A549 (cell line): ENCODE measurements at regions not wholly inside any gene's neighbourhood (a gene's known extent, or its start where the extent isn't known, plus 50 kb on each side); places are given as distances from the start of the nearest gene placed in this dataset.

Source experiments
- ATAC-seq, 2 experiments: fragments of 200-7000 bp in 1 of 2; fragments of >200 bp in 1 of 2; cut with Nextera tagmentation in 1 of 2; cut with Tn5 transposase in 1 of 2; 3 replicates each; pipeline versions ENCODE4 v1.8.0 to v1.9.1; 2018 to 2020; ENCODE audit warnings: mild to moderate bottlenecking in 1 of 2, moderate library complexity in 1 of 2
- CTCF ChIA-PET: fragments of 300-600 bp; sonication (Branson Sonifier 250); formaldehyde crosslinking; extraction: SDS; loops from one replicate; lab custom pipeline; 2021; ENCODE audit warnings: antibody characterized with exemption, inconsistent platforms; lab: Yijun Ruan, JAX
- POLR2A ChIA-PET: fragments of 350-600 bp; formaldehyde crosslinking; extraction: SDS; loops from one replicate; lab custom pipeline; 2021; ENCODE audit warnings: antibody characterized with exemption, inconsistent platforms; lab: Yijun Ruan, JAX
- DNase-seq, 2 experiments: peaks; one replicate each; pipeline versions ENCODE4 v3.0.0 to v3.0.0-alpha.2; 2011 to 2016; ENCODE audit warnings: low read depth in 1 of 2, low spot score in 1 of 2
- FAIRE-seq: peaks from 2 replicates; lab custom pipeline; 2011; peaks lifted over from hg19 to GRCh38; lab: Jason Lieb, UNC
- H3K27ac ChIP-seq, 2 experiments: fragments of >200 bp; sonication (Bioruptor Twin); formaldehyde crosslinking; 3 replicates each; pipeline ENCODE4 v1.5.1; 2016 to 2017
- H3K4me1 ChIP-seq: fragments of >200 bp; sonication (Bioruptor Twin); formaldehyde crosslinking; 3 replicates; pipeline ENCODE4 v1.6.1; 2016
- H3K4me2 ChIP-seq: fragments of >200 bp; sonication (Bioruptor Twin); formaldehyde crosslinking; 3 replicates; pipeline ENCODE4 v1.6.1; 2016
- H3K4me3 ChIP-seq: fragments of >200 bp; sonication (Bioruptor Twin); formaldehyde crosslinking; 3 replicates; pipeline ENCODE4 v1.5.1; 2016
- H3K9me3 ChIP-seq: fragments of >200 bp; sonication (Bioruptor Twin); formaldehyde crosslinking; 3 replicates; pipeline ENCODE4 v1.6.1; 2016
- EHF ChIP-seq: fragments of 250-450 bp; sonication (Bioruptor Pico); IDR thresholded peaks from 2 replicates; pipeline ENCODE4 v1.5.0; 2020; ENCODE audit warnings: mild to moderate bottlenecking
- ESRRA ChIP-seq: fragments of 150-350 bp; IDR thresholded peaks from 2 replicates; pipeline ENCODE4 v1.6.1; 2014; ENCODE audit warnings: mild to moderate bottlenecking, low read length, borderline replicate concordance
- FOXS1 ChIP-seq: fragments of 250-450 bp; sonication (Bioruptor Pico); IDR thresholded peaks from 2 replicates; pipeline ENCODE4 v1.5.0; 2020; ENCODE audit warnings: mild to moderate bottlenecking, moderate library complexity
- GATA3 ChIP-seq: IDR thresholded peaks from 2 replicates; pipeline ENCODE4 v1.6.1; 2012; ENCODE audit warnings: borderline replicate concordance
- HEYL ChIP-seq: fragments of 250-450 bp; sonication (Bioruptor Pico); IDR thresholded peaks from 2 replicates; pipeline ENCODE4 v1.8.0; 2021; ENCODE audit warnings: mild to moderate bottlenecking, moderate library complexity
- HOXA7 ChIP-seq: fragments of 250-450 bp; sonication (Bioruptor Pico); IDR thresholded peaks from 2 replicates; pipeline ENCODE4 v1.5.0; 2020; ENCODE audit warnings: mild to moderate bottlenecking, moderate library complexity
- HOXB13 ChIP-seq: fragments of 250-450 bp; sonication (Bioruptor Pico); IDR thresholded peaks from 2 replicates; pipeline ENCODE4 v1.5.0; 2020; ENCODE audit warnings: low read depth, mild to moderate bottlenecking, moderate library complexity
- JUN ChIP-seq, 2 experiments: fragments of >200 bp; sonication (Bioruptor Twin); formaldehyde crosslinking; IDR thresholded peaks; 2 replicates in 1 of 2; 3 replicates in 1 of 2; pipeline ENCODE4 v1.6.1; 2016 to 2017
- KDM1A ChIP-seq: fragments of 200-600 bp; sonication (generic); IDR thresholded peaks from 2 replicates; pipeline ENCODE4 v1.6.1; 2016; ENCODE audit warnings: low read depth, mild to moderate bottlenecking
- KDM5A ChIP-seq: fragments of 200-600 bp; sonication (generic); IDR thresholded peaks from 2 replicates; pipeline ENCODE4 v1.6.1; 2016; ENCODE audit warnings: antibody characterized with exemption, mild to moderate bottlenecking
- MAFK ChIP-seq: fragments of 450-650 bp; IDR thresholded peaks from 2 replicates; pipeline ENCODE4 v1.6.1; 2014; ENCODE audit not compliant: partially characterized antibody
- MAZ ChIP-seq: fragments of 150-350 bp; IDR thresholded peaks from 2 replicates; pipeline ENCODE4 v1.6.1; 2014; ENCODE audit warnings: antibody characterized with exemption, low read depth, low read length, borderline replicate concordance
- MYC ChIP-seq: IDR thresholded peaks from 2 replicates; pipeline ENCODE4 v1.6.1; 2012; ENCODE audit warnings: mild to moderate bottlenecking, inconsistent platforms, low read length, improper control_type of control experiment, borderline replicate concordance
- NPAS2 ChIP-seq: fragments of 250-450 bp; sonication (Bioruptor Pico); IDR thresholded peaks from 2 replicates; pipeline ENCODE4 v1.8.0; 2022; ENCODE audit warnings: mild to moderate bottlenecking, moderate library complexity, borderline replicate concordance
- NR3C1 ChIP-seq: fragments of >200 bp; sonication (Bioruptor Twin); formaldehyde crosslinking; IDR thresholded peaks from 3 replicates; pipeline ENCODE4 v1.6.1; 2017
- RAD21 ChIP-seq, 2 experiments: fragments of >200 bp in 1 of 2; sonication (Bioruptor Twin) in 1 of 2; formaldehyde crosslinking in 1 of 2; IDR thresholded peaks in 1 of 2; conservative IDR thresholded peaks in 1 of 2; 2 replicates in 1 of 2; 3 replicates in 1 of 2; pipeline ENCODE4 v1.6.1; 2012 to 2018; ENCODE audit warnings: inconsistent platforms in 1 of 2
- RARB ChIP-seq: fragments of 250-450 bp; sonication (Bioruptor Pico); IDR thresholded peaks from 2 replicates; pipeline ENCODE4 v1.8.0; 2021; ENCODE audit warnings: mild to moderate bottlenecking, moderate library complexity
- RFX5 ChIP-seq: fragments of 450-650 bp; IDR thresholded peaks from 2 replicates; pipeline ENCODE4 v1.7.1; 2014; ENCODE audit warnings: antibody characterized with exemption, mild to moderate bottlenecking, moderate library complexity
- SREBF2 ChIP-seq: fragments of 450-650 bp; IDR thresholded peaks from 2 replicates; pipeline ENCODE4 v1.6.1; 2014; ENCODE audit warnings: mild to moderate bottlenecking, moderate library complexity
- TFCP2L1 ChIP-seq: fragments of 250-450 bp; sonication (Bioruptor Pico); IDR thresholded peaks from 2 replicates; pipeline ENCODE4 v1.5.0; 2021; ENCODE audit warnings: mild to moderate bottlenecking
- TP53 ChIP-seq: fragments of 250-450 bp; sonication (Bioruptor Pico); IDR thresholded peaks from 2 replicates; pipeline ENCODE4 v1.5.0; 2021; ENCODE audit warnings: mild to moderate bottlenecking, moderate library complexity
- ZC3H11A ChIP-seq: fragments of 450-650 bp; IDR thresholded peaks from 2 replicates; pipeline ENCODE4 v1.6.1; 2014; ENCODE audit warnings: antibody characterized with exemption, mild to moderate bottlenecking
- ZSCAN20 ChIP-seq: fragments of 250-450 bp; sonication (Bioruptor Pico); IDR thresholded peaks from 2 replicates; pipeline ENCODE4 v1.8.0; 2022; ENCODE audit warnings: mild to moderate bottlenecking, moderate library complexity
- WGBS: methylation state at CpG from one replicate; pipeline ENCODE4 v1.1.6; 2017; ENCODE audit errors: missing lambda C conversion rate; 5-methylcytosine and 5-hydroxymethylcytosine counted together
- TF ChIP-seq, protein P1 (sequence below): IDR thresholded peaks from 2 replicates; pipeline ENCODE4 v1.6.1; 2012; ENCODE audit warnings: low read depth, borderline replicate concordance
- TF ChIP-seq, protein P2 (sequence below): fragments of 450-650 bp; IDR thresholded peaks from 2 replicates; pipeline ENCODE4 v1.6.1; 2014; ENCODE audit warnings: antibody characterized with exemption
- TF ChIP-seq, protein P3 (sequence below): fragments of 150-350 bp; IDR thresholded peaks from 2 replicates; pipeline ENCODE4 v1.6.1; 2014; ENCODE audit warnings: low read depth, mild to moderate bottlenecking, low read length
- TF ChIP-seq, protein P4 (sequence below): fragments of >200 bp; sonication (Bioruptor Twin); formaldehyde crosslinking; IDR thresholded peaks from 3 replicates; pipeline ENCODE4 v1.6.1; 2016
- TF ChIP-seq, protein P5 (sequence below): IDR thresholded peaks from 2 replicates; pipeline ENCODE4 v1.6.1; 2012
- TF ChIP-seq, protein P6 (sequence below): fragments of >200 bp; sonication (Bioruptor Twin); formaldehyde crosslinking; IDR thresholded peaks from 3 replicates; pipeline ENCODE4 v1.5.1; 2016

DNA sequence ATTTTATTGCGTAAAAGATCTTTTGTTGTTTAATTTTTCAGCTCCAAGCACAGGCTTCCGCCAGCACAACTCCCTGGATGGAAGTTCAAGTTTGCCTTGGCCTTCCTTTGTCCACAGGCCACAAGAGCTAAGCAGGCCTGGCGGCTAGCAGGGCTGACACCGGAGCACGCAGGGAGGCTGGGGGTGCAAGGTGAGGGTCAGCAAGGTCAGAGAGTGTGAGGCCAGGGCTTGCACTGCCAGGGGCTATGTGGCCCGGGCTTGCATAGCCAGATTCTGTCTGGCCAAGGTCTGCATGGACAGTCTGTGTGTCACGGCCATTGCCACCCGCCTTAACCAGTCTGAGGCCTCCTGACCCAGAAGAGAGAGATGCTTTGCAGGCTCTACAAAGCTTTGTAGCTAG is 123.9 kb downstream of the BCOR start (continued):
- TF ChIP-seq, protein P1, sequence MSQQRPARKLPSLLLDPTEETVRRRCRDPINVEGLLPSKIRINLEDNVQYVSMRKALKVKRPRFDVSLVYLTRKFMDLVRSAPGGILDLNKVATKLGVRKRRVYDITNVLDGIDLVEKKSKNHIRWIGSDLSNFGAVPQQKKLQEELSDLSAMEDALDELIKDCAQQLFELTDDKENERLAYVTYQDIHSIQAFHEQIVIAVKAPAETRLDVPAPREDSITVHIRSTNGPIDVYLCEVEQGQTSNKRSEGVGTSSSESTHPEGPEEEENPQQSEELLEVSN: no peak
- TF ChIP-seq HOXA7: no peak
- TF ChIP-seq, protein P2, sequence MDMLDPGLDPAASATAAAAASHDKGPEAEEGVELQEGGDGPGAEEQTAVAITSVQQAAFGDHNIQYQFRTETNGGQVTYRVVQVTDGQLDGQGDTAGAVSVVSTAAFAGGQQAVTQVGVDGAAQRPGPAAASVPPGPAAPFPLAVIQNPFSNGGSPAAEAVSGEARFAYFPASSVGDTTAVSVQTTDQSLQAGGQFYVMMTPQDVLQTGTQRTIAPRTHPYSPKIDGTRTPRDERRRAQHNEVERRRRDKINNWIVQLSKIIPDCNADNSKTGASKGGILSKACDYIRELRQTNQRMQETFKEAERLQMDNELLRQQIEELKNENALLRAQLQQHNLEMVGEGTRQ: no peak
- no peak for TF ChIP-seq TP53 (CRISPR knock-in tag)
- TF ChIP-seq TFCP2L1 (CRISPR knock-in tag): no peak

DNA sequence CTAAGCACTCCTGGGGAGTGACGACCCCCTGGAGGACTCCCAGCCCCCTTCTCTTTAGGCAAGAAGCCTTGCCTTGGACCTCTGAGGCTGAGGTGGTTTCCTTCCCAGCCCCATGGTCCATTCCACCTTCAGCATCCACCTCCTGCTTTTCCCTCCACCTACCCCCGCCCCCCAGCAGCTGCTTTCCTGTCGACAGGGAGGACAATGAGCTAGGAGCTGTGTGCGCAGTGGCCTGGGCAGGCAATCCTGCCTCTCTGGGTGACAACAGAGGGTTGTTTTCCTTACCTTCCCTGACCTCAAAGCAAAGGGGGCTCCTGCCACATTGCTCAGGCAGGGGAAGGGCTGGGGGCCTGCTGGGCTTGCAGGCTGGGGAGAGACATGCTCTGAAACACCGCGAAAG is 123.5 kb downstream of the BCOR start:
- FAIRE-seq (no peak), ATAC-seq (no peak)
- CTCF ChIA-PET: no interaction called here

DNA sequence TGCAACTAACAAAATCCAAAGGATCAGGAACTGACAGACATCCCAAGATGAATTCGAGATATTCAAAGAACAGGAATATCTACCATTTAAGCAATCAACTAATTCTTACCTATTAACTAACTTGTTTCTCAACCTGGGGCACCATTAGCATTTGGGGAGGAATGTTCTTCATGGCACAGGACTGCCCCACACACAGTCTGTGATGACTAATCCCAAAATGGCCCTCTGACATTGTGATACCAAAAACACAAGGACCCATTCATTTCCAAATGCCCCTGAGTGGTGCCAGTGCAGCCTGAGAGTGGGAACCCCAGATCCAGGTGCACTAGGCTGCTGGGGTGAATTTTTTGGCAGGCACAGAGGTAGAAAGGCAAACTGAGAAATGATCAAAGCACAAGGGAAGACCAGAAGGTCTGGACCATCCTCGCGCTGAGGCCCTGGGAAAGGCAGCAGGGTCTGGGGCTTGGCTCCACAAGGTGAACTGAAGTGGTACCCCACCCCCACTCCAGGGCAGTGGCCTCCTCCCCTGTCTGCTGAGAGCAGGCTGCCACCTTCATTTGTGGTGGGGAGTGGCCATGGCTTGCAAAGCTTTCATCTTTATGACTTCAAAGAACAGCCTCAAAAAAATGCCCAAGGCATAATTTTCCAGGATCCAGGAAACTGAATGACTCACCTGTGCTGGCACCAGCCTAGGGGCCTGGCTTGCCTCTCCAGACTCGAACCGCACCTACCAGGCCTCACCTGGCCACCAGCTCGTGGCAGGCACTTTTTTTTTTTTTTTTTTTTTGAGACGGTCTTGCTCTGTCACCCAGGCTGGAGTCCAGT is 122.4 kb downstream of the BCOR start:
- TF ChIP-seq MYC (no peak), RARB (no peak), HOXB13 (CRISPR knock-in tag) (no peak), NR3C1 (no peak), EHF (no peak), MAFK (no peak), KDM1A (no peak), NPAS2 (CRISPR knock-in tag) (no peak), MAZ (no peak), GATA3 (no peak), RAD21 (conservative IDR thresholded peaks at IDR 0.05 in 1 of 2, IDR thresholded peaks at IDR 0.05 in 1 of 2) (no peak), KDM5A (no peak), ESRRA (no peak)
- TF ChIP-seq, protein P3, sequence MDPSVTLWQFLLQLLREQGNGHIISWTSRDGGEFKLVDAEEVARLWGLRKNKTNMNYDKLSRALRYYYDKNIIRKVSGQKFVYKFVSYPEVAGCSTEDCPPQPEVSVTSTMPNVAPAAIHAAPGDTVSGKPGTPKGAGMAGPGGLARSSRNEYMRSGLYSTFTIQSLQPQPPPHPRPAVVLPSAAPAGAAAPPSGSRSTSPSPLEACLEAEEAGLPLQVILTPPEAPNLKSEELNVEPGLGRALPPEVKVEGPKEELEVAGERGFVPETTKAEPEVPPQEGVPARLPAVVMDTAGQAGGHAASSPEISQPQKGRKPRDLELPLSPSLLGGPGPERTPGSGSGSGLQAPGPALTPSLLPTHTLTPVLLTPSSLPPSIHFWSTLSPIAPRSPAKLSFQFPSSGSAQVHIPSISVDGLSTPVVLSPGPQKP: no peak
- TF ChIP-seq, protein P4, sequence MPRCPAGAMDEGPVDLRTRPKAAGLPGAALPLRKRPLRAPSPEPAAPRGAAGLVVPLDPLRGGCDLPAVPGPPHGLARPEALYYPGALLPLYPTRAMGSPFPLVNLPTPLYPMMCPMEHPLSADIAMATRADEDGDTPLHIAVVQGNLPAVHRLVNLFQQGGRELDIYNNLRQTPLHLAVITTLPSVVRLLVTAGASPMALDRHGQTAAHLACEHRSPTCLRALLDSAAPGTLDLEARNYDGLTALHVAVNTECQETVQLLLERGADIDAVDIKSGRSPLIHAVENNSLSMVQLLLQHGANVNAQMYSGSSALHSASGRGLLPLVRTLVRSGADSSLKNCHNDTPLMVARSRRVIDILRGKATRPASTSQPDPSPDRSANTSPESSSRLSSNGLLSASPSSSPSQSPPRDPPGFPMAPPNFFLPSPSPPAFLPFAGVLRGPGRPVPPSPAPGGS: no peak
- Histone ChIP-seq H3K9me3 (peaks cover 10% of the 10 kb centered on the region), H3K27ac (0 out of 6 replicates have a peak overlapping the region, but pooled peaks of 1 of the 2 experiments have one; percentile 25), H3K4me2 (peak overlapping the region; percentile 17; the same call in 2 of the 3 replicates), H3K4me1 (peaks cover 9% of the 10 kb centered on the region), H3K4me3 (no peak overlapping the region)
- whole genome bisulfite sequencing: 64% methylated on average over 7 of the region's 7 CpGs
- POLR2A ChIA-PET: no interaction called here
- CTCF ChIA-PET: interaction anchor here (1.1 kb wide), 1 partner anchor 9 kb away, joined by 4 read pairs; no protein-coding TSS in a partner anchor
- ATAC-seq (no peak), FAIRE-seq (no peak), DNase-seq (no peak)

More for the DNA sequence above, 123.5 kb downstream of the BCOR start:
- TF ChIP-seq SREBF2: no peak
- TF ChIP-seq RFX5: no peak
- TF ChIP-seq HEYL (CRISPR knock-in tag): no peak
- TF ChIP-seq FOXS1: no peak
- TF ChIP-seq, protein P5, sequence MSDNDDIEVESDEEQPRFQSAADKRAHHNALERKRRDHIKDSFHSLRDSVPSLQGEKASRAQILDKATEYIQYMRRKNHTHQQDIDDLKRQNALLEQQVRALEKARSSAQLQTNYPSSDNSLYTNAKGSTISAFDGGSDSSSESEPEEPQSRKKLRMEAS: no peak
- TF ChIP-seq, protein P6, sequence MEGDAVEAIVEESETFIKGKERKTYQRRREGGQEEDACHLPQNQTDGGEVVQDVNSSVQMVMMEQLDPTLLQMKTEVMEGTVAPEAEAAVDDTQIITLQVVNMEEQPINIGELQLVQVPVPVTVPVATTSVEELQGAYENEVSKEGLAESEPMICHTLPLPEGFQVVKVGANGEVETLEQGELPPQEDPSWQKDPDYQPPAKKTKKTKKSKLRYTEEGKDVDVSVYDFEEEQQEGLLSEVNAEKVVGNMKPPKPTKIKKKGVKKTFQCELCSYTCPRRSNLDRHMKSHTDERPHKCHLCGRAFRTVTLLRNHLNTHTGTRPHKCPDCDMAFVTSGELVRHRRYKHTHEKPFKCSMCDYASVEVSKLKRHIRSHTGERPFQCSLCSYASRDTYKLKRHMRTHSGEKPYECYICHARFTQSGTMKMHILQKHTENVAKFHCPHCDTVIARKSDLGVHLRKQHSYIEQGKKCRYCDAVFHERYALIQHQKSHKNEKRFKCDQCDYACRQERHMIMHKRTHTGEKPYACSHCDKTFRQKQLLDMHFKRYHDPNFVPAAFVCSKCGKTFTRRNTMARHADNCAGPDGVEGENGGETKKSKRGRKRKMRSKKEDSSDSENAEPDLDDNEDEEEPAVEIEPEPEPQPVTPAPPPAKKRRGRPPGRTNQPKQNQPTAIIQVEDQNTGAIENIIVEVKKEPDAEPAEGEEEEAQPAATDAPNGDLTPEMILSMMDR: no peak
- TF ChIP-seq ZSCAN20: no peak
- no peak for TF ChIP-seq KDM1A
- TF ChIP-seq JUN (IDR thresholded peaks at IDR 0.05): no peak
- TF ChIP-seq ZC3H11A: no peak
- H3K9me3 ChIP-seq: peaks cover 10% of the 10 kb centered on the region
- POLR2A ChIA-PET: no interaction called here
- DNase-seq: no peak
- H3K27ac ChIP-seq: 0 out of 6 replicates have a peak overlapping the region, but pooled peaks of 1 of the 2 experiments have one; percentile 18
- 81% methylated on average over 3 of the region's 6 CpGs for WGBS
- H3K4me2 ChIP-seq: no peak overlapping the region
- peaks cover 9% of the 10 kb centered on the region for H3K4me1 ChIP-seq
- no peak overlapping the region for H3K4me3 ChIP-seq
